Activated CD8-positive, alpha-beta memory T cell treated with anti-CD3 and anti-CD28 coated beads for 1 hour (primary cell): ENCODE measurements at regions not wholly inside any gene's neighbourhood (a gene's known extent, or its start where the extent isn't known, plus 50 kb on each side); places are given as distances from the start of the nearest gene placed in this dataset.

Experiments
- DNase-seq, 2 donors: peaks; one replicate each; pipeline ENCODE4 v3.0.0-alpha.2; 2020; ENCODE audit warnings: low read depth in 1 of 2; ENCODE audit errors: extremely low read depth in 1 of 2

DNA sequence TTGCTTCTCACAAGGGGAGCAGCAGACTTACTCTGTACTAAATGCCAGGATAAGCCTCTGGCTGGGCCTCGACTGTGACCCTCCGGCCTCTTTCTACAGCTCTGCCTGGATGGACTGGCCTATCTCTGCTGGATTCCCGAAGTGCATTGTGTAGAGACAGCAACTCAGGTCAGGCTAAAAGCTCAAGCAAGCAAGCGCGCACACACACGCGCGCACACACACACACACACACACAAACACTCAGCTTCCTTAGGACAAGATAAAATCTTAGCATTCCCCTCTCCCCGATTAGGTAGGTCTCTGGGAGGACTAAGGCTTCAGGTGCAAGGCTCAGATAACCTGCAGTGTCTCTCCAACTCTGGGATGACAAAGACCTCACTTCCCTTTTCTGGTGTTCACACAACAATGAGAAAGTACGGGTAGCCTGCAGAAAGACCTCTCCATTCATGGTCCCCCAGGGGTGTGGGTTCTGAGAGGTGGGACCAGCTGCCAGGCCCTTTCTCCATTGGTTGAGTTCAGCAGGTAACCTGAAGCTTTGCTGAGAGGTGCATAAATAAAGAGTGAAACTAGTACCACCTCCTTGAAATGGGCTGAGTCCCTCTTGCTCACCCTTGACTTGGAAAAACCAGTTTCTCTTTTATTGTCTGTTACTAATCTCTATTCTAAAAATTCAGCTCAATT is 155.1 kb upstream of the CAMK1G start:
- DNase-seq, result no peak

DNA sequence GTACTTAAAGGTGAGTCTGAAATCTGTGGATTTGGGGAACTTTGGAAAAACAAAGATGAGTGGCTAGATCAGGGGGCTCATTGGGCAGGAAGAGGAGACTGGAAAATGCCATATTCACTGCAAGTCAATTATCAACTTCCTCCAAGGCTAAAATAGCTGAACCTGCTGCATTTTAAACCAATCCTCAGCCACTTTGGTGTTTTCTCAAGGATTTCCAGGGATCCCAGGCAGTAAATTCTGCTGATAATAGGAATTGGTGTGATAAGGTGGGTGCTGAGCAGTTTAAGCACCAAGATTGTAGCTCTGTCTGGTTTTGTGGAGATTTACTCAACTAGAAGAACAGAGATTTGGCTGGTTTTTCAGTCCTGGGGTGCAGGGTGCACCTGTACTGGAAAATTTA is 153.9 kb upstream of the CAMK1G start:
- DNase-seq, result no peak

DNA sequence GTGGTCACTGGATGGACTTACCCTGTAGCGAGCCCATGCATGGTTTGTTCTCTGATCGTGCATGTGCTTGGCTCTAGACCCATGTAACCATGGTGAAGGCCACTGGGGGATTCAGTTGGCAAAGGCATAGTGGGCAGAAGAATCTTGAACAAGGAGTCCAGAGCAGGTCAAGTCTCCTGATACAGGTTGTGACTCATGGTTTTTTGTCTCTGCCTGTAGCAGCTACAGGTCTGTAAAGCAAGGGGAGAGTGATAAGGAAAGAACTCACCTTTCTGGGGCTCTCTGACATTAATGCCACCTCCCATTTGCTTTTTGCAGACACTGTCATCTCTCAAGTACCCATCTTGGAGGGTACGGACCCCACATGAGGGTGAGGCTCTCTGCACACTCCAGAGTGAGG is 153.4 kb upstream of the CAMK1G start:
- no peak for DNase-seq

DNA sequence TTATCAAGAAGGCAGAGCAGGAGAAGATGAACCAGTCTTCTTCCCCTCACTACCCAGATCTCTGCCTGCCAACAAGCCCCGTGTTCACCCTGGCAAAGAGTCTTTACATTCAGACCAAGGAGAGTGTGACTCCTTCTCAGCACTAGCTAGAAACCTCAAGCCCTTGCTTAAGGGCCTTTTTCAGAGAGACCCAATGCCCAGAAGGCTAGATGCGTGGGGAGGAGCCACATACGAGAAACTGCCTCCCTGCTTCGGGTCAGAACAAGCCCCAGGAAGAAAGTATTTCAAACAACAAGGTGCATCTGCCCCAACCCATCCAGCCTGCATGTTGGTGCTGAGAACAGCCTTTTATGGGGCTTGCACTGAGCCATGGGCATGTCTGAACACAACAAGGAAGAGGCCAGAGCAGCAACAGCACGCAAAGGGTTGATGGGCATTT is 152.7 kb upstream of the CAMK1G start:
- DNase-seq, result no peak

DNA sequence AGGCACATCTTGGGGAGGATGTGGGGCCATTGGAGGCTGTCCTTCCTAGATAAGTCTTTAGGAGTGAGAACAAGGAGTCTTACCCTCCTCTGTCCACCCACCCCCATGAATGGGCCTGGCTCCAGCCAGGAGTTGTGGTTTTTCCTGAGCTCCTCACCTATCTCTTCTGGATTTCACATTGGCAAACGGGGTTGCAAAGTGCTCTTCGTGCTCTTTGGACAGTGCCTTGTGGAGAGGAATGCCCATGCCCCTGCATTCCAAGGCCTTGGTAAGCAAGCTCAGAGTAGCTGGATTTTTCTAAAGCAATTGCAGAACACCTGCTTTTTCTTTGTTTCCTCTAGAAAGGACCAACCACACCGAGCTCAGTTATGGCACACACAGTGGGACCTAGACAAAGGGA is 152.1 kb upstream of the CAMK1G start:
- no peak for DNase-seq

DNA sequence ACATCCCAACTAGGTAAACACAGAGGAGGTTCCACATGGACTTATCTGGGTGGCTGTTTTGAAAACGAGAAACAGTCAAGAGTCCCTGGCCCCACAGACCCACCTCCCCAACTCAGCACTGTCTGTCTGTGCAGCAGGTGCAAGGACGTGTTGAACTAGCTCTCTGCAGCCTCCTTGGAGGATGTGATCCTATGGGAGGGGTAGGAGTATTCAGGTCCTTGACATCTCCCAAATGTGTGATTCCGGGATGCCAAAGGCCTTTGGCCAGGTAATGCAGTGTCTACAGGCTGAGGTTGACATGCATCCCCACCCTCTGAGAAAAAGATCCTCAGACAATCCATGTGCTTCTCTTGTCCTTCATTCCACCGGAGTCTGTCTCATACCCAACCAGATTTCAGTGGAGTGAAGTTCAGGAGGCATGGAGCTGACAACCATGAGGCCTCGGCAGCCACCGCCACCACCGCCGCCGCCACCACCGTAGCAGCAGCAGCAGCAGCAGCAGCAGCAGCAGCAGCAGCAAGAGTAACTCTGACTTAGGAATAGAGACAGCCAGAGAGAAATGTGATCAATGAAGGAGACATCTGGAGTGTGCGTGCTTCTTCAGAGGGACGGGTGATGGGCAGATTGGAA is 151.6 kb upstream of the CAMK1G start:
- no peak for DNase-seq

GRCh38 chr1:209432443-209432825 is 151.1 kb upstream of the CAMK1G start:
- no peak for DNase-seq

- DNase-seq, result no peak
Measured at GRCh38 chr1:209433649-209434031, 149.9 kb upstream of the CAMK1G start.

DNA sequence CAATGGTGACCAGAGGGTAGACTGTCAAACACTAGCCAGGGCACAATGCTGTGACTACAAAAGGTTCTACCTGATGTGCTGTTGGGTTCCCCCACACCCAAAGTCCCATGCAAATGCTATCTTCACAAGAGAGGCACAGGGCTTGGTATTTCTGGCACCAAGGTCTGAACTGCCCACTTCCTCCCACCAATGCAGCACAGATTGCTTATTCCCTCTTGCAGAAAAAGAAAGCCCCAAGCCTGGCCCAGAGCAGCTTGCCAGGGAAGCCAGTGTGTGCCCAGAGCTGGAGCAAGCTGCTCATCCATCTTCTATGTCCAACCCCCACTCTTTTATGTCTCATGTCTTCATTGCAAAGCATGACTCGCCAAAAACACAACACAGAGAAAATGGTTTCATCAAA is 149.4 kb upstream of the CAMK1G start:
- no peak for DNase-seq

DNA sequence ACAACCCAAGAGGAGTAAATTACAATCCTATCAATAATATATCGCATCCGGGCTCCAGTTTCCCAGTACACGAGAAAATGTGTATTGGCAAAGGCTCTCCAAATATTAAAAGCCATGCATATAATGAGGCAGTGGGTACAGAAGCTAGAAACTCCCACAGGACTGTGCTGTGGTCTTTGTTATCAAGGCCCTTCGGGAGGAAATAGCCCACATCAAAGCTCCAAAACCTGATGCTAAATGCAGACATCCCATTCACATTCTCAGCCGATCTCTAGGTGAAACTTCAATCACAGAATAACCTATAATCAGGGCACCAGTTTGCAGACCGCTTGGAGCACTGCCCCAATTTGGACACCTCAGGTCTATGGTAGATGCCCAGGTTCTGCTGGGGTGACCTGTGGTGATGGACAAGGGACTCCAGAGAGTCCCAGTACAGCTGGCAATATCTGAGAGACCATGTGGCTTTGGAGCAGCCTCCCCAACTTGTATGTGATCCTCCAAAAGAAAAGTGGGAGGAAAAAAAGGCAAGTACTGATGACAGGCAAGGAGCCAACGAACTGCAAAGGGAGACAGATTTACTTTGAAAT is 148.8 kb upstream of the CAMK1G start:
- no peak for DNase-seq

DNA sequence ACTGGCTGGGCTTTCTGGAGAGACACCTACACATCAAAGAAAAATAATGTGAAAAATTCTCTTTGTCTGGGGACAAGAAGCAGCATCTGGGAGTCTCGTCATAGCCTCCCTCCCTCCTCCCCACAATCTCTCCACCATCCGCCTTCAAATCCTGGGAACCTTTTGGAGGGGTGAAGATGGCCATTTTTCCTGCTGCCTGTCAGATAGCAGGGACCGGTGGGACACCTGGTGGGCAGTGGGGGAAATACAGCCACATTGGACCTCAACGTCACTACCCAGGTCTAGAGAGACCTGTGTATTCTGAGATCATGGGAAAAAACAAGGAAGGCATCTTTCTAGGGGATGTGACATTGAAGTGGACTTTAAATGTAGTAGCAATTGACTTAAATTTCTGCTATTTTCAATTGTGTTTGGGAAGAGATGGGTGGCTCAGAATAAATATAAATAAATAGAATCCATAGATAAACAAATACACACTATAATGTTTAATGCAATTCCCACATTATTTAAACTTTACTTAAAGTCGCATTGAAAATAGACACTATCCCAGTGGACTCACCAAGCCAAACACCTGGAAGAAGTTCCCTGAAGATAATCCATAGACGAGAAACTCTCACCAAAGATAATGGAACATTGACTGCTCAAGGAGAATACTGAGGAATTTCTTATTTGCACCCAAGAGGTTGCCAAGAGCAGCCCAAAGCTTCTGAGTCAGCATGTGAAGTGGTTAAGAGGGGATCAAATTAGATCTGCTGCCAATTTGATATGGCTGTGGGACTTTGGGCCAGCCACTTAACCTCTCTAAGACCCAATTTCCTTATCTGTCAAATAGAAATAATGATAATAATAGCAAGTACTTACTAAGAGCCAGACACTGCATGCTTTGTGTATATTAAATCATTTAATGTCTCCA is 147.6 kb upstream of the CAMK1G start:
- no peak for DNase-seq

- DNase-seq, result no peak
Measured at GRCh38 chr1:209439828-209440227, 143.7 kb upstream of the CAMK1G start.

DNA sequence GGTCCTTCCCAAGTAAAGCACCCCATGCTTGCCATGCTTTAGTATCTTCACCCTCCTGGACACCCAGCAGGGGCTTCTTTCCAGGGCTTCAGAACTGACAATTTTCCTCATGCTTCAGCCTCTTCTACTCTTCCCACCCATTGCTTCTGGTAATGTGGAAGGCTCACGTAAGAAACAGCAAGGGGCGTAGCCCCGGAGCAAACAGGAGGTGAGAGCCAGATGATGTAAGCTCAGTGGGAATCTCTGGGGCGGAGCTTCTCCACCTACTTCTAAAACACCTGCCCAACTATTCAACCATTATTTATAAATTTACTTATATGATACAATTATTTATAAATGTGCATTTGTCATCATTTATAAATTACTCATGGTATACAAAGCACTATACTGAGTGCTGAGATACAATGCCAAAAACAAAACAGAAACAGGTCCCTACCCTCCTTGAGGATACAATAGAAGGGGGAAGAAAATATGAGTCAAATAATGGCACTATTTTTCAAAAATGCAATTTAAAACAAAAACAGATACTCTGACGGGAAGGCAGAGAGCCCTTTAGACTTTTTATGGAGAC is 140.1 kb upstream of the CAMK1G start:
- DNase-seq, result no peak

GRCh38 chr1:209443975-209444651 is 139.4 kb upstream of the CAMK1G start:
- DNase-seq, result no peak

DNA sequence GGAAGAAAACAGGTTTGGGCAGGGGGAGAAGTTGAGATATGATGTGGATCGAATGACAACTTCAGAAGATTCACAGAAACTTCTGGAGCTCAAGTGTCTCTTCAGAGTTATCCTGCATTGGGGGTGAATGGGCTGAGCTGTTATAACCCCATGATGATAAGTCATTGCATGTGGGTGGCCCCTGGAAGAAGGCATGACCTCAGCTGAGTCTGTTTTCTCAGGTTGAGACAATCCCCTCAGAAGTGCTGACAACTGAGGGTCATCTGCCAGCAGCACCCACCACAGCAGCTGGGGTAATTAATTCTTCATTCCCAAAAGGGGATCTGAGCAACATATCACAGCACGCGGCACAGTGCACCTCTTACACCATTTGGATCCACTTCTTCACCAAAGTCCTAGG is 138.6 kb upstream of the CAMK1G start:
- no peak for DNase-seq

DNA sequence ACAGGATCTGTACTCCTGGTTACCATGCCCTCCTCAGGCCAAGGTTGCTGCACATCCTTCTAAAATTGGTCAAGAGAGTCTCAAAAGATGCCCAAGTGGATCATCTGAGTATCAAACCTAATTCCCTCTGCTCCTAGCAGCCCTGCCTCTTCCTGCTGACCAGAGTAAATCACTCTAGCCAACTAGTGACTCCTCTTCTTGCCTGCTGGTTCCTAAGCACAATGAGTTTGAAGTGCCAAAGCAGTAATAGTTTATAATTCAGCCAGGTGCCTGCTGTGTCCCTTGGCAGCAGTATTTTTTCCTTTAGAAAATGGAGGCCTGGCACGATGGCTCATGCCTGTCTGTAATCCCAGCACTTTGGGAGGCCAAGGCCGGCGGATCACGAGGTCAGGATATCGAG is 137.9 kb upstream of the CAMK1G start:
- DNase-seq, result no peak

DNA sequence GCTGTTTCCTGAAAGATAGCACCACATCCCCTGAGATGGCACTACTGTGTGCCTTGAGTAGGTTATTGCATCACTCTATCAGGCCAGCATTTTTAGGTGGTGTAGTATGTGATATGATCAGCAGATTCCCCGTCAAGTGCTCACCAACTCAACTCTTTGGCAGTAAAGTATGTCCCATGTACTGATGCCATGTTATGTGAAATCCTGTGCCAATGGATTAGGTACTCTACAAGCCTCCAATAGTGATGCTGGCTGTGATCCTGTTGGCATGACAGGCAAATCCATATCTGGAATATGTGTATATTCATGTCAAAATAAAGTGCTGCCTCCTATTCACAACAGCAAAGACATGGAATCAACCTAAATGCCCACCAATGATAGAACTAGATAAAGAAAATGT is 137.2 kb upstream of the CAMK1G start:
- no peak for DNase-seq

GRCh38 chr1:209454340-209454994 is 129.0 kb upstream of the CAMK1G start:
- no peak for DNase-seq

GRCh38 chr1:209455145-209455544 is 128.4 kb upstream of the CAMK1G start:
- no peak for DNase-seq
